Forelimb muscle (tissue), 1 donor: ENCODE measurements at regions not wholly inside any gene's neighbourhood (a gene's known extent, or its start where the extent isn't known, plus 50 kb on each side); places are given as distances from the start of the nearest gene placed in this dataset.
A peak's percentile ranks its signal among the peaks of the same experiment; 100 is the strongest.
"Not testable (repeated sequence)": the region's sequence is repeated elsewhere in the genome, so short reads cannot be mapped to it uniquely, and the experiment has no call there.

Experiments
- DNase-seq: peaks from one replicate; pipeline ENCODE4 v3.0.0-alpha.2; 2013; ENCODE audit warnings: low read depth

GRCh38 chr7:12004581-12004980 is 172.6 kb upstream of the THSD7A start:
- no peak for DNase-seq

- DNase-seq, result no peak
Measured at GRCh38 chr7:12007576-12007975, 175.6 kb upstream of the THSD7A start.

GRCh38 chr7:12013983-12014382 is 182.0 kb upstream of the THSD7A start:
- no peak for DNase-seq

- DNase-seq, result no peak
Measured at GRCh38 chr7:12016439-12016838, 184.4 kb upstream of the THSD7A start.

- DNase-seq, result no peak
Measured at GRCh38 chr7:12017046-12017445, 185.0 kb upstream of the THSD7A start.

GRCh38 chr7:12022011-12022410 is 189.1 kb upstream of the TMEM106B start:
- DNase-seq, result not testable (repeated sequence)

- no peak for DNase-seq
Measured at GRCh38 chr7:12025246-12025645, 185.8 kb upstream of the TMEM106B start.

- no peak for DNase-seq
Measured at GRCh38 chr7:12028508-12028907, 182.6 kb upstream of the TMEM106B start.

GRCh38 chr7:12030116-12030515 is 181.0 kb upstream of the TMEM106B start:
- DNase-seq, result no peak

- no peak for DNase-seq
Measured at GRCh38 chr7:12031186-12031585, 179.9 kb upstream of the TMEM106B start.

GRCh38 chr7:12031638-12032037 is 179.5 kb upstream of the TMEM106B start:
- no peak for DNase-seq

- DNase-seq, result no peak
Measured at GRCh38 chr7:12032146-12032545, 178.9 kb upstream of the TMEM106B start.

- DNase-seq, result not testable (repeated sequence)
Measured at GRCh38 chr7:12043457-12043856, 167.6 kb upstream of the TMEM106B start.

- DNase-seq, result no peak
Measured at GRCh38 chr7:12052211-12052610, 158.9 kb upstream of the TMEM106B start.

- no peak for DNase-seq
Measured at GRCh38 chr7:12053561-12053960, 157.5 kb upstream of the TMEM106B start.

- DNase-seq, result no peak
Measured at GRCh38 chr7:12054830-12055229, 156.3 kb upstream of the TMEM106B start.

GRCh38 chr7:12056381-12056780 is 154.7 kb upstream of the TMEM106B start:
- DNase-seq, result no peak

- DNase-seq, result no peak
Measured at GRCh38 chr7:12056977-12057376, 154.1 kb upstream of the TMEM106B start.

- no peak for DNase-seq
Measured at GRCh38 chr7:12062062-12062461, 149.0 kb upstream of the TMEM106B start.

- DNase-seq, result no peak
Measured at GRCh38 chr7:12064586-12065127, 146.4 kb upstream of the TMEM106B start.

GRCh38 chr7:12066004-12066403 is 145.1 kb upstream of the TMEM106B start:
- DNase-seq, result no peak

GRCh38 chr7:12066521-12066920 is 144.6 kb upstream of the TMEM106B start:
- no peak for DNase-seq

GRCh38 chr7:12067156-12067831 is 143.8 kb upstream of the TMEM106B start:
- DNase-seq, result peak; percentile 8

GRCh38 chr7:12069757-12070156 is 141.3 kb upstream of the TMEM106B start:
- DNase-seq, result no peak
